Lower leg skin (tissue), 4 donors: ENCODE measurements at regions not wholly inside any gene's neighbourhood (a gene's known extent, or its start where the extent isn't known, plus 50 kb on each side); places are given as distances from the start of the nearest gene placed in this dataset.

Experiments
- DNase-seq, 2 donors: peaks; one replicate each; pipeline ENCODE4 v3.0.0-alpha.2; 2019; ENCODE audit warnings: low spot score in 2 of 2
- H3K4me3 ChIP-seq: fragments of 200-600 bp; sonication (generic); 2 replicates; pipeline ENCODE4 v1.5.1; 2017; ENCODE audit warnings: mild to moderate bottlenecking, low read depth; ENCODE audit not compliant: poor library complexity, severe bottlenecking
- POLR2A ChIP-seq, 2 donors: fragments of 450-650 bp; IDR thresholded peaks; one replicate each; pipeline ENCODE4 v1.6.1; 2016 to 2017; ENCODE audit warnings: antibody characterized with exemption in 2 of 2, mild to moderate bottlenecking in 1 of 2, moderate library complexity in 1 of 2
- WGBS, 2 donors: methylation state at CpG; one replicate each; pipeline ENCODE4 v1.1.5; 2018; 5-methylcytosine and 5-hydroxymethylcytosine counted together
- intact Hi-C: fragments of 100-400 bp; cut with DNase I; formaldehyde crosslinking; loops from one replicate; pipeline ENCODE4 v1.15.0; 2023; ENCODE audit warnings: low total_unique reads
- TF ChIP-seq, protein P1 (sequence below), 3 donors: fragments of 450-650 bp; IDR thresholded peaks; one replicate each; pipeline ENCODE4 v1.5.1; 2016; ENCODE audit warnings: antibody characterized with exemption in 3 of 3, mild to moderate bottlenecking in 3 of 3, moderate library complexity in 2 of 3

DNA sequence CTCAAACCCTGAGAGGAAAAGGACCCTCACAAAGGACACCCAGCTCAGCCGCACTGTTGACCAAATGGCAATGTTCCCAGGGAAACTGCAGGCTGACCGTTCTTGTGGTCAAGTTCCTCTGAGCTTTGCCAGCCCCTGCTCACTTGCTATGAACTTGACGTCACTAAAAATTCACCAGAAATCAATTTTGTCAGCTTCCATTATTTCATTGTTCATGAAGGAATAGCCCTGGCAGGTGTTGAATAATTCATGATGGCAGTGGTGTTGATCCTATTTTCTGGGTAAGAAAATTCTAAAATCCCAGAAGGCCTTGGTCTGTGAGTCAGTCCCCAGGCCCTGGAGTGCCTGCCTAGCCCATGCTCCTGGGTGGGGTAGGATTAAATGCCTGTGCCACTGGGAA is 318.9 kb downstream of the ZNF326 start:
- 85 to 93% methylated on average over 3 of the region's 3 CpGs for WGBS, 2 donors
- H3K4me3 ChIP-seq = no peak overlapping the region
- no peak for DNase-seq
- intact Hi-C loops = no loop called here
- TF ChIP-seq, protein P1, sequence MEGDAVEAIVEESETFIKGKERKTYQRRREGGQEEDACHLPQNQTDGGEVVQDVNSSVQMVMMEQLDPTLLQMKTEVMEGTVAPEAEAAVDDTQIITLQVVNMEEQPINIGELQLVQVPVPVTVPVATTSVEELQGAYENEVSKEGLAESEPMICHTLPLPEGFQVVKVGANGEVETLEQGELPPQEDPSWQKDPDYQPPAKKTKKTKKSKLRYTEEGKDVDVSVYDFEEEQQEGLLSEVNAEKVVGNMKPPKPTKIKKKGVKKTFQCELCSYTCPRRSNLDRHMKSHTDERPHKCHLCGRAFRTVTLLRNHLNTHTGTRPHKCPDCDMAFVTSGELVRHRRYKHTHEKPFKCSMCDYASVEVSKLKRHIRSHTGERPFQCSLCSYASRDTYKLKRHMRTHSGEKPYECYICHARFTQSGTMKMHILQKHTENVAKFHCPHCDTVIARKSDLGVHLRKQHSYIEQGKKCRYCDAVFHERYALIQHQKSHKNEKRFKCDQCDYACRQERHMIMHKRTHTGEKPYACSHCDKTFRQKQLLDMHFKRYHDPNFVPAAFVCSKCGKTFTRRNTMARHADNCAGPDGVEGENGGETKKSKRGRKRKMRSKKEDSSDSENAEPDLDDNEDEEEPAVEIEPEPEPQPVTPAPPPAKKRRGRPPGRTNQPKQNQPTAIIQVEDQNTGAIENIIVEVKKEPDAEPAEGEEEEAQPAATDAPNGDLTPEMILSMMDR (IDR thresholded peaks at IDR 0.05) = no peak
- TF ChIP-seq POLR2A (IDR thresholded peaks at IDR 0.05) = no peak

GRCh38 chr1:90309806-90310205 is 314.9 kb downstream of the ZNF326 start:
- intact Hi-C loops = no loop called here
- H3K4me3 ChIP-seq = no peak overlapping the region
- WGBS, 2 donors = 85 to 90% methylated on average over 5 of the region's 5 CpGs
- TF ChIP-seq POLR2A (IDR thresholded peaks at IDR 0.05) = no peak
- TF ChIP-seq, protein P1 (IDR thresholded peaks at IDR 0.05) = no peak
- DNase-seq = no peak

- intact Hi-C loops = no loop called here
- H3K4me3 ChIP-seq = no peak overlapping the region
- DNase-seq = no peak
- TF ChIP-seq, protein P1 (IDR thresholded peaks at IDR 0.05) = no peak
- TF ChIP-seq POLR2A (IDR thresholded peaks at IDR 0.05) = no peak
- WGBS, 2 donors = 52% methylated on average over 1 of the region's 1 CpG
These were observed 313.5 kb downstream of the ZNF326 start for GRCh38 chr1:90308421-90308820.

DNA sequence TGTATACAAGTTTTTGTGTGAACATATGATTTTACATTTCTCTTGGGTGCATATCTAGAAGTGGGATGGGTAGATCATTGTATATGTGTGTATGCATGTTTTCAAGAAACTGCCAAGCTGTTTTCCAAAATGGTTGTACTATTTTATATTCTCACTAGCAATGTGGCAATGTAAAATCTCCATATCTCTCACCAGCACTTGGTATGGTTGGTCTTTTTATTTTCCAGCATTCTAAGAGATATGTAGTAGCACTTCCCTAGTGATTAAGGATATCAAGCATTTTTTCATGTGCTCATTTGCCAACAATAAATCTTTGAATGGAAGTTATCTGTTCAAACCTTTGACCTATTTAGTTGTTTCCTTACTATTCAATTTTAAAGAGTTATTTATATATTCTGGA is 310.7 kb downstream of the ZNF326 start:
- DNase-seq = no peak
- H3K4me3 ChIP-seq = no peak overlapping the region
- TF ChIP-seq, protein P1 (IDR thresholded peaks at IDR 0.05) = no peak
- TF ChIP-seq POLR2A (IDR thresholded peaks at IDR 0.05) = no peak
- intact Hi-C loops = no loop called here

DNA sequence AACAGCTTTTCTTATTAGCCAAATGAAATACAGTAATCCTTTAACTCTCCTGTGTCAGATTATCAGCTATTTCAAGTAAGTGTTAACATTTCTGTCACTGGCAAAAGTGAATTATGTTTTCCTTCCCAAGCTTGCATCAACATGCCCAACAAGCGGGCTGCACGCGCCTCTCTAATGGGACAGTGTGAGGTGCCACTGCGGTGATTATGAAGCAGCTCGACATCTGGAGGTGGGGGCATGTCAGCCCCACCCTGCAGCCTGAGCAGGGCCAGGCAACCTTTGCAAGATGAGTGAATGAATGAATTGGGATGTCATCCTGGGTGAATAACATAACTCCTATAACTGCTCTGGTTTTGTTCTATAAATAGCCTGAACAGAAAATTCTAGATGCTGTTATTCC is 301.4 kb downstream of the ZNF326 start:
- H3K4me3 ChIP-seq = no peak overlapping the region
- DNase-seq = no peak
- 48 to 63% methylated on average over 5 of the region's 5 CpGs for WGBS, 2 donors
- TF ChIP-seq POLR2A (IDR thresholded peaks at IDR 0.05) = no peak
- TF ChIP-seq, protein P1 (IDR thresholded peaks at IDR 0.05) = no peak
- intact Hi-C loops = no loop called here

- 53 to 54% methylated on average over 2 of the region's 2 CpGs for WGBS, 2 donors
- H3K4me3 ChIP-seq = no peak overlapping the region
- DNase-seq = no peak
- no peak for TF ChIP-seq POLR2A (IDR thresholded peaks at IDR 0.05)
- TF ChIP-seq, protein P1 (IDR thresholded peaks at IDR 0.05) = no peak
- intact Hi-C loops = no loop called here
These were observed 300.6 kb downstream of the ZNF326 start for GRCh38 chr1:90295534-90295933.
